ENCODE measurements at regions not wholly inside any gene's neighbourhood (a gene's known extent, or its start where the extent isn't known, plus 50 kb on each side); places are given as distances from the start of the nearest gene placed in this dataset.

- no peak for DNase-seq (ENCODE audit: insufficient read length, low spot score, missing footprints)
- no peak overlapping the region for H2AFZ ChIP-seq (ENCODE audit: low read length)
- peaks cover 25% of the 10 kb centered on the region for H3K4me1 ChIP-seq (ENCODE audit: insufficient read depth, low read length)
- no peaks in the 10 kb centered on the region for H4K20me1 ChIP-seq (ENCODE audit: insufficient read depth, low read length)
- no peak overlapping the region for H3K4me2 ChIP-seq (ENCODE audit: insufficient read depth, low read length)
- TF ChIP-seq CTCF (IDR thresholded peaks at IDR 0.05; ENCODE audit: extremely low read depth, low read depth, low read length): no peak
- no peak overlapping the region for H3K4me3 ChIP-seq (ENCODE audit: insufficient read depth, low read length)
- no peak overlapping the region for H3K27ac ChIP-seq (ENCODE audit: low read depth, low read length)
- no peaks in the 10 kb centered on the region for H3K9me3 ChIP-seq (ENCODE audit: low read depth, low read length)
- H3K79me2 ChIP-seq (ENCODE audit: insufficient read depth, low read length): no peaks in the 10 kb centered on the region
- no peaks in the 10 kb centered on the region for H3K27me3 ChIP-seq (ENCODE audit: insufficient read depth, low read length)
- H3K36me3 ChIP-seq (ENCODE audit: insufficient read depth, low read length): no peaks in the 10 kb centered on the region
These were observed 143.4 kb downstream of the CPEB2 start for GRCh38 chr4:15145709-15146108.

GRCh38 chr4:15147714-15148113 lies 145.4 kb downstream of the CPEB2 start:
- no peak for DNase-seq (ENCODE audit: insufficient read length, low spot score, missing footprints)
- Histone ChIP-seq H3K27ac (ENCODE audit: low read depth, low read length) (no peak overlapping the region), H3K27me3 (ENCODE audit: insufficient read depth, low read length) (no peaks in the 10 kb centered on the region), H3K4me2 (ENCODE audit: insufficient read depth, low read length) (no peak overlapping the region), H3K4me1 (ENCODE audit: insufficient read depth, low read length) (peaks cover 25% of the 10 kb centered on the region), H3K36me3 (ENCODE audit: insufficient read depth, low read length) (no peaks in the 10 kb centered on the region), H3K9me3 (ENCODE audit: low read depth, low read length) (no peaks in the 10 kb centered on the region), H3K4me3 (ENCODE audit: insufficient read depth, low read length) (no peak overlapping the region), H2AFZ (ENCODE audit: low read length) (no peak overlapping the region), H4K20me1 (ENCODE audit: insufficient read depth, low read length) (no peaks in the 10 kb centered on the region), H3K79me2 (ENCODE audit: insufficient read depth, low read length) (no peaks in the 10 kb centered on the region)
- TF ChIP-seq CTCF (IDR thresholded peaks at IDR 0.05; ENCODE audit: extremely low read depth, low read depth, low read length): no peak

- H3K27me3 ChIP-seq (ENCODE audit: insufficient read depth, low read length): no peaks in the 10 kb centered on the region
- H3K79me2 ChIP-seq (ENCODE audit: insufficient read depth, low read length): no peaks in the 10 kb centered on the region
- H3K27ac ChIP-seq (ENCODE audit: low read depth, low read length): no peak overlapping the region
- H2AFZ ChIP-seq (ENCODE audit: low read length): no peak overlapping the region
- H3K4me1 ChIP-seq (ENCODE audit: insufficient read depth, low read length): peaks cover 25% of the 10 kb centered on the region
- no peak overlapping the region for H3K4me3 ChIP-seq (ENCODE audit: insufficient read depth, low read length)
- no peak overlapping the region for H3K4me2 ChIP-seq (ENCODE audit: insufficient read depth, low read length)
- no peak for DNase-seq (ENCODE audit: insufficient read length, low spot score, missing footprints)
- TF ChIP-seq CTCF (IDR thresholded peaks at IDR 0.05; ENCODE audit: extremely low read depth, low read depth, low read length): no peak
- H4K20me1 ChIP-seq (ENCODE audit: insufficient read depth, low read length): no peaks in the 10 kb centered on the region
- H3K36me3 ChIP-seq (ENCODE audit: insufficient read depth, low read length): no peaks in the 10 kb centered on the region
- H3K9me3 ChIP-seq (ENCODE audit: low read depth, low read length): no peaks in the 10 kb centered on the region
These were observed 145.9 kb downstream of the CPEB2 start for GRCh38 chr4:15148199-15148598.

GRCh38 chr4:15148691-15149090 lies 146.4 kb downstream of the CPEB2 start:
- Histone ChIP-seq H3K27me3 (ENCODE audit: insufficient read depth, low read length) (no peaks in the 10 kb centered on the region), H3K36me3 (ENCODE audit: insufficient read depth, low read length) (no peaks in the 10 kb centered on the region), H3K4me1 (ENCODE audit: insufficient read depth, low read length) (peaks cover 29% of the 10 kb centered on the region), H2AFZ (ENCODE audit: low read length) (no peak overlapping the region), H4K20me1 (ENCODE audit: insufficient read depth, low read length) (no peaks in the 10 kb centered on the region), H3K4me2 (ENCODE audit: insufficient read depth, low read length) (no peak overlapping the region), H3K79me2 (ENCODE audit: insufficient read depth, low read length) (no peaks in the 10 kb centered on the region), H3K27ac (ENCODE audit: low read depth, low read length) (peak overlapping the region; percentile 73), H3K4me3 (ENCODE audit: insufficient read depth, low read length) (no peak overlapping the region), H3K9me3 (ENCODE audit: low read depth, low read length) (no peaks in the 10 kb centered on the region)
- no peak for TF ChIP-seq CTCF (IDR thresholded peaks at IDR 0.05; ENCODE audit: extremely low read depth, low read depth, low read length)
- DNase-seq (ENCODE audit: insufficient read length, low spot score, missing footprints): no peak
